H1 (cell line): ENCODE measurements at regions not wholly inside any gene's neighbourhood (a gene's known extent, or its start where the extent isn't known, plus 50 kb on each side); places are given as distances from the start of the nearest gene placed in this dataset.

Experiments used
- CTCF ChIA-PET: fragments of 300-600 bp; sonication (Branson Sonifier 250); formaldehyde crosslinking; loops from one replicate; lab custom pipeline; 2021; ENCODE audit not compliant: partially characterized antibody; lab: Charles Lee
- POLR2A ChIA-PET: fragments of 300-600 bp; sonication (Branson Sonifier 250); formaldehyde crosslinking; loops from one replicate; lab custom pipeline; 2021; ENCODE audit warnings: inconsistent platforms; ENCODE audit not compliant: partially characterized antibody; lab: Charles Lee
- DNase-seq, 2 experiments: peaks; one replicate each; pipeline versions ENCODE4 v3.0.0 to v3.0.0-alpha.2; 2010 to 2022; ENCODE audit warnings: low spot score in 2 of 2, low read depth in 1 of 2, mixed read lengths in 1 of 2
- FAIRE-seq: peaks from 2 replicates; lab custom pipeline; 2011; peaks lifted over from hg19 to GRCh38; lab: Jason Lieb, UNC
- H2AFZ ChIP-seq: 2 replicates; pipeline ENCODE4 v1.8.1; 2012; ENCODE audit warnings: low read length, inconsistent platforms
- H2AK5ac ChIP-seq: 2 replicates; pipeline ENCODE4 v1.6.1; 2013; ENCODE audit warnings: low read depth, low read length
- H2BK120ac ChIP-seq: replicated peaks from 2 replicates; pipeline ENCODE3; 2013; ENCODE audit warnings: low read depth, low read length, inconsistent platforms
- H2BK12ac ChIP-seq: 2 replicates; pipeline ENCODE4 v1.6.1; 2013; ENCODE audit warnings: low read depth, low read length
- H2BK15ac ChIP-seq: 2 replicates; pipeline ENCODE4 v1.6.1; 2013; ENCODE audit warnings: low read length
- H2BK20ac ChIP-seq: 2 replicates; pipeline ENCODE4 v1.6.1; 2013; ENCODE audit warnings: low read length
- H2BK5ac ChIP-seq: 2 replicates; pipeline ENCODE4 v1.6.1; 2013; ENCODE audit warnings: low read depth, low read length
- H3K14ac ChIP-seq: 2 replicates; pipeline ENCODE4 v1.6.1; 2013; ENCODE audit warnings: inconsistent platforms; ENCODE audit not compliant: insufficient read length
- H3K18ac ChIP-seq: 2 replicates; pipeline ENCODE4 v1.6.1; 2013; ENCODE audit warnings: low read length; ENCODE audit errors: extremely low read depth
- H3K23ac ChIP-seq: 2 replicates; pipeline ENCODE4 v1.6.1; 2013; ENCODE audit warnings: inconsistent platforms; ENCODE audit not compliant: insufficient read length
- H3K23me2 ChIP-seq: 2 replicates; pipeline ENCODE4 v1.6.1; 2013; ENCODE audit warnings: low read depth, low read length
- H3K27ac ChIP-seq: 2 replicates; pipeline ENCODE4 v1.6.1; 2011; ENCODE audit warnings: low read depth, low read length, inconsistent platforms
- H3K27me3 ChIP-seq, 4 experiments: replicated peaks in 1 of 4; 1 replicate in 1 of 4; 2 replicates in 3 of 4; pipeline versions ENCODE4 v1.6.1 to v1.8.1; 2011 to 2013; ENCODE audit warnings: low read length in 3 of 4, mild to moderate bottlenecking in 3 of 4, inconsistent platforms in 2 of 4, mixed read lengths in 2 of 4, moderate library complexity in 1 of 4; ENCODE audit not compliant: control insufficient read depth in 3 of 4, insufficient read depth in 3 of 4; ENCODE audit errors: extremely low read depth in 1 of 4
- H3K36me3 ChIP-seq, 4 experiments: 2 replicates each; pipeline versions ENCODE4 v1.6.1 to v1.8.1; 2011 to 2013; ENCODE audit warnings: mild to moderate bottlenecking in 4 of 4, low read length in 3 of 4, moderate library complexity in 2 of 4, control low read depth in 1 of 4, inconsistent platforms in 1 of 4; ENCODE audit not compliant: insufficient read depth in 4 of 4, control insufficient read depth in 2 of 4
- H3K4ac ChIP-seq: replicated peaks from 2 replicates; pipeline ENCODE3; 2013; ENCODE audit warnings: low read length, low read depth, mixed read lengths, inconsistent platforms; ENCODE audit not compliant: insufficient read length
- H3K4me1 ChIP-seq, 4 experiments: replicated peaks in 1 of 4; 1 replicate in 1 of 4; 2 replicates in 3 of 4; pipeline versions ENCODE4 v1.6.1 to v1.8.1; 2011 to 2013; ENCODE audit warnings: low read length in 3 of 4, inconsistent platforms in 2 of 4, mixed read lengths in 1 of 4; ENCODE audit not compliant: insufficient read depth in 4 of 4, control insufficient read depth in 3 of 4
- H3K4me2 ChIP-seq, 2 experiments: 2 replicates each; pipeline versions ENCODE4 v1.6.1 to v1.8.1; 2011 to 2013; ENCODE audit warnings: low read depth in 2 of 2, low read length in 2 of 2, control low read depth in 1 of 2, inconsistent platforms in 1 of 2, mild to moderate bottlenecking in 1 of 2; ENCODE audit not compliant: insufficient read depth in 1 of 2
- H3K4me3 ChIP-seq, 4 experiments: fragments of 200-600, 300-600 bp in 1 of 4; sonication (generic), shearing (Covaris generic), sonication (Bioruptor Twin) in 1 of 4; 2 replicates each; pipeline versions ENCODE4 v1.5.1 to v1.8.1; 2011 to 2016; ENCODE audit warnings: low read length in 4 of 4, low read depth in 3 of 4, control low read depth in 2 of 4, inconsistent platforms in 2 of 4, mild to moderate bottlenecking in 2 of 4, mixed read lengths in 1 of 4, moderate library complexity in 1 of 4; ENCODE audit not compliant: insufficient read depth in 2 of 4; ENCODE audit errors: extremely low read depth in 1 of 4
- H3K56ac ChIP-seq: replicated peaks from 2 replicates; pipeline ENCODE3; 2013; ENCODE audit warnings: low read depth, mild to moderate bottlenecking, mixed read lengths, low read length, inconsistent platforms; ENCODE audit not compliant: insufficient read length
- H3K79me1 ChIP-seq: 2 replicates; pipeline ENCODE4 v1.6.1; 2013; ENCODE audit warnings: low read depth, low read length, control low read depth
- H3K79me2 ChIP-seq, 2 experiments: 2 replicates each; pipeline versions ENCODE4 v1.6.1 to v1.8.1; 2012 to 2013; ENCODE audit warnings: low read length in 2 of 2, mild to moderate bottlenecking in 2 of 2, inconsistent platforms in 1 of 2; ENCODE audit not compliant: insufficient read depth in 2 of 2, control insufficient read depth in 1 of 2
- H3K9ac ChIP-seq, 4 experiments: replicated peaks in 1 of 4; 1 replicate in 1 of 4; 2 replicates in 3 of 4; pipeline versions ENCODE4 v1.6.1 to v1.8.1; 2011 to 2013; ENCODE audit warnings: low read depth in 3 of 4, low read length in 3 of 4, control low read depth in 2 of 4, mild to moderate bottlenecking in 2 of 4, moderate library complexity in 2 of 4, inconsistent platforms in 1 of 4; ENCODE audit errors: extremely low read depth in 1 of 4
- H3K9me3 ChIP-seq, 2 experiments: 2 replicates each; pipeline versions ENCODE4 v1.6.1 to v1.8.1; 2012 to 2013; ENCODE audit warnings: mild to moderate bottlenecking in 2 of 2, moderate library complexity in 2 of 2, control low read depth in 1 of 2, inconsistent platforms in 1 of 2, low read depth in 1 of 2, low read length in 1 of 2, mixed read lengths in 1 of 2; ENCODE audit not compliant: insufficient read depth in 2 of 2
- H4K20me1 ChIP-seq, 2 experiments: replicated peaks in 1 of 2; 2 replicates each; pipeline versions ENCODE3 to v1.8.1; 2011 to 2013; ENCODE audit warnings: inconsistent platforms in 2 of 2, low read length in 2 of 2, mild to moderate bottlenecking in 1 of 2; ENCODE audit not compliant: insufficient read depth in 2 of 2, control insufficient read depth in 1 of 2
- H4K5ac ChIP-seq: 2 replicates; pipeline ENCODE4 v1.6.1; 2013; ENCODE audit warnings: low read length, low read depth, mixed read lengths, inconsistent platforms; ENCODE audit not compliant: insufficient read length
- H4K8ac ChIP-seq: 2 replicates; pipeline ENCODE4 v1.8.0; 2013; ENCODE audit warnings: mild to moderate bottlenecking, moderate library complexity, low read length, inconsistent platforms; ENCODE audit not compliant: insufficient read depth; ENCODE audit errors: extremely low read depth
- H4K91ac ChIP-seq: replicated peaks from 2 replicates; pipeline ENCODE3; 2013; ENCODE audit warnings: low read length, mixed read lengths, inconsistent platforms; ENCODE audit not compliant: insufficient read length
- GTF2F1 ChIP-seq: IDR thresholded peaks from 2 replicates; pipeline ENCODE4 v1.6.1; 2012; ENCODE audit warnings: low read depth, low read length, improper control_type of control experiment, borderline replicate concordance
- KDM5A ChIP-seq: fragments of 200-600 bp; IDR thresholded peaks from 2 replicates; pipeline ENCODE4 v1.7.1; 2012; ENCODE audit warnings: mild to moderate bottlenecking, low read length, inconsistent platforms, mixed read lengths
- SIX5 ChIP-seq: IDR thresholded peaks from 2 replicates; pipeline ENCODE4 v1.6.1; 2011; ENCODE audit warnings: mild to moderate bottlenecking, low read depth, low read length
- WGBS, 2 experiments: shearing (Covaris generic) in 1 of 2; methylation state at CpG; one replicate each; pipeline versions ENCODE4 v1.1.6 to v1.1.7; 2013 to 2015; ENCODE audit warnings: low lambda C conversion rate in 2 of 2, mixed read lengths in 2 of 2, inconsistent platforms in 1 of 2, low coverage in 1 of 2, missing lambda C conversion rate in 1 of 2; ENCODE audit not compliant: insufficient replicate concordance in 2 of 2, insufficient coverage in 1 of 2, insufficient read length in 1 of 2; ENCODE audit errors: extremely low coverage in 1 of 2, missing lambda C conversion rate in 1 of 2; 5-methylcytosine and 5-hydroxymethylcytosine counted together

DNA sequence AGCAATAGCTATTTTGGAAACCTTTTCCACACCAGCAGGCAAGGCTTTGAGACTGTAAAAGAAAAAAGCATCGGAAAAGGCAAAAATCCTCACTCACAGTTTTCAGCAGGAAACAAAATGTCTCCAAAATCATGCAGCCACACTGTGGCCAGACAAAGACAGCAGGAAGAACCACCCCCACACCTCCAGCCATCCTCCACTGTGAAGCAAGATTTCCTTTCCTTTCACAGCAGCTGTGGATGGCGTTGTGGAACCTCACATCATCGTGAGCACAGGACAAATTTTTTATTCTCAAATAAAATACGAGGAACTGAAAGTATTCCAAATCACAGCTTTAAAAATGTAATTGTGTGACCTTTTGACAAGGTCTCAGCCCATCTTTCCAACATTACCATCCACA, 351.7 kb upstream of the NOCT start:
- ChIA-PET POLR2A (interaction anchor here (0.7 kb wide), 1 partner anchor 452 kb away, joined by 3 read pairs; no protein-coding TSS in a partner anchor), CTCF (interaction anchor here (0.5 to 2.0 kb wide), 6 partner anchors 16 to 557 kb away, joined by 3 to 11 read pairs (median 4); no protein-coding TSS in a partner anchor)
- Histone ChIP-seq H2AK5ac (no peak overlapping the region), H3K27me3 (peaks cover 0 to 2% (median 0%) of the 10 kb centered on the region in 4 experiments; a peak in 1 of 7 replicates), H4K5ac (no peak overlapping the region), H3K23me2 (peaks cover 4% of the 10 kb centered on the region; the same call in 1 of the 2 replicates), H2BK5ac (no peak overlapping the region; the same call in 1 of the 2 replicates), H3K36me3 (no peaks in the 10 kb centered on the region), H3K4me3 (no peak overlapping the region), H3K4me1 (peaks cover 4 to 18% (median 10%) of the 10 kb centered on the region in 4 experiments; a peak in 6 of 7 replicates), H3K18ac (0 out of 2 replicates have a peak overlapping the region, but pooled peaks have one; percentile 42), H4K8ac (no peak overlapping the region), H2BK20ac (peak overlapping the region; percentile 52; the same call in 1 of the 2 replicates), H3K23ac (no peak overlapping the region), H3K27ac (no peak overlapping the region), H2BK12ac (peak overlapping the region; percentile 56; the same call in 1 of the 2 replicates), H3K9me3 (no peaks in the 10 kb centered on the region), H2AFZ (0 out of 2 replicates have a peak overlapping the region, but pooled peaks have one; percentile 4), H4K91ac (peak overlapping the region; percentile 51), H3K56ac (no peak overlapping the region), H2BK120ac (peak overlapping the region; percentile 77), H3K4me2 (no peak overlapping the region), H4K20me1 (no peaks in the 10 kb centered on the region), H3K79me1 (no peaks in the 10 kb centered on the region), H3K4ac (peak overlapping the region; percentile 63), H2BK15ac (peak overlapping the region; percentile 35; the same call in 1 of the 2 replicates), H3K79me2 (no peaks in the 10 kb centered on the region), H3K14ac (no peak overlapping the region), H3K9ac (no peak overlapping the region)
- DNase-seq (no peak), FAIRE-seq (no peak)
- WGBS, 2 experiments = 91% methylated on average over 4 of the region's 4 CpGs; no CpG with 5 or more reads in 1 of the 2 experiments
- TF ChIP-seq GTF2F1 (no peak), SIX5 (no peak), KDM5A (no peak)
